ENCODE measurements at regions not wholly inside any gene's neighbourhood (a gene's known extent, or its start where the extent isn't known, plus 50 kb on each side); places are given as distances from the start of the nearest gene placed in this dataset.
A peak's percentile ranks its signal among the peaks of the same experiment; 100 is the strongest.

DNA sequence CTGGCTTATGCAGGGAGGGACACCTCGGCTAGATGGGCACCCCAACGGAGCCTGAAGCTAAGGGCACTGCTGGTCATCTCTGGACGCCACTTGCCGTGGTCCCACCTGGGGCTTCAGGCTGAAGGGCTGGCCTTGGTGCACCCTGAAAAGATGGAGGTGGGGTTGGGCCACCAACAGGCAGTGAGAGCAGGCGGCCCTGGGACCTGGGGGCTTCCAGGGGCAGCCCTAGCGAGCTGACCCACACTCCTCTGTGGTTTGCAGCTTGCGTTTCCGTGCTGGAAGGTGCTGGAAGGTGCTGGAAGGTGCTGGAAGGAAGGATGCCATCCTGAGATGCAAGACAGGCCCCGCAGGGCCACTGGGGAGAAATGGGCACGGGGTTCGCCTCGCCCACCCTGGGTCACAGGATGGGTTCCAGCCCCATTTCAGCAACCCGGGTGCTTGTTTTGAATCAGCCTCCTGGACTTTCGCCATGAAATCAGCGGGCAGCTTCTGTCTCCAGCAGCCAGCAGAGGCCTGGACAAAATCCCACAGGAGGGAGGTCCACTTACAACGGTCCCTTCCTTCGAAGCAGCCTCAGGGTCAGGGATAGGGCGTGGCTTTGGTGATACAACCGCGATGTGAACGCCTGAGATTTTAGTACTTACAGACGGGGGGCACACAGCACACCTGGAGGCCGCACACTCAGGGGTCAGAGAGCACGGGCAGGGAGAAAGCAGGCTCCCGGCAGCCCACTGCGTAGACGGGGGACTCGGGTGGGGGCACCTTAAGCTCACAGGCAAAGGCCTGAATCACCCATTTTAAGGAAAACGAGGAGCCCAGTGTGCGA is 303.1 kb upstream of the IRX4 start:
- ChIA-PET CTCF (no interaction called here), POLR2A (no interaction called here)
- Mint-ChIP-seq H3K27ac (no peak overlapping the region), H3K27me3 (ENCODE audit: low read depth) (no peaks in the 10 kb centered on the region), H3K36me3 (ENCODE audit: low read depth) (no peaks in the 10 kb centered on the region), H3K9me3 (ENCODE audit: insufficient read depth) (no peaks in the 10 kb centered on the region), H3K4me1 (ENCODE audit: low read depth) (no peaks in the 10 kb centered on the region), H3K4me3 (no peak overlapping the region)
- ATAC-seq (no peak), DNase-seq (peak; percentile 4)

DNA sequence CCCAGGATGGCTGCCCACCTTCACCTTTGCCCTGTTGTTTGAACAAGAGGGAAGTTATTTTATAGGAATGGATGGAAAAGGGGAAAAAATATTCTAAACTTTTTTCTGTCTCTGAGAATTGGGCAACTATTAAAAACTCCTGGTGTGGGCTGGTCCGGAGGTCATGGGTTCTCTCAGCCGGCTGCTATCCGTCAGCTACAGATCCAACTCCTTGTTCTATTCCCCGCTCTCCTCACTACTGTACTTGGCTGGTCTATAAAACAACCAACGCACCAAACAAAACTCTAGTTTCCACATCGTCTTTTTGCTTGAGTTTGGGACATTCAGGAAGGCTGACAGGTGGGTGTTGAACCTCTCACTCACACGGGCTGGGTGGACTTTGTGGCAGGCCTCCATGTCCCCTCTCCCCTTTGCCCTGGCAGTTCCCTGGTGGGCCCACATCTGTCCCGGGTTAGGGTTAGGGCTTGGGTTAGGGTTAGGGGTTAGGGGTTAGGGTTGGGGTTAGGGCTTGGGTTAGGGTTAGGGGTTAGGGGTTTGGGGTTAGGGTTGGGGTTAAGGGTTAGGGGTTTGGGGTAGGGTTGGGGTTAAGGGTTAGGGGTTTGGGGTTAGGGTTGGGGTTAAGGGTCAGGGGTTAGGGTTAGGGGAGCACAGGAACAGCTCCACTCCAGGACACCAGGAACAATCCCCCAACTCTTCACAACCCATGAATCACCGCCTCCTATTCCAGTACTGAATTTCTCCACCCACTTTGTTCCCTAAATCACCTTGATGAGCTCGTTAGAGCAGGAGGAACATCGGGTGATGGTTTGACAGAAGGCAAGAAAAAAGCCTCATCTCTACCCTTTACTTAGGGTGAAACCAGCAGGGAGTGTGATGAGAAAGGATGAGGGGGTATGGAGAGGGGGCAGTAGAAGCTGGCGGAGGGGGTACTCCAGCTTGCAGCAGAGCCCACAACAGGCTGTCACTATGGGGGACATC is 302.1 kb upstream of the IRX4 start:
- ChIA-PET POLR2A (no interaction called here), CTCF (no interaction called here)
- H3K9me3 Mint-ChIP-seq (ENCODE audit: insufficient read depth), result no peaks in the 10 kb centered on the region

DNA sequence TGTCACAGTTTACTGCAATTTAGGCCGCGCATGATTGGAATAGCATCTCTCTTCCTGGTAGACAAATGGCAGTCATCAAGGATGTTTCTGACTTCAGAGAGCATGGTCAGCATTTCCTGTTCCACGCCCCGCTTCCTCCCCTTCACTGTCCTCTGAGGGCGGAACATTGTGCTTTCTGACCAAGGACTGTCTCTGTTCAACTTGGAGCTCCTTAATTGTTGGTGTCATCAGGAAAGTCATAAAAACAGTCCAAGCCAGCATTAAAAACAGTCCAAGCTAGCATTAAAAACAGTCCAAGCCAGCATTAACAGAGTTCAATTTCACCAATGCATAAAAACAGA is 301.3 kb upstream of the IRX4 start:
- no peak for ATAC-seq
- H3K36me3 Mint-ChIP-seq (ENCODE audit: low read depth), result no peaks in the 10 kb centered on the region
- H3K9me3 Mint-ChIP-seq (ENCODE audit: insufficient read depth), result no peaks in the 10 kb centered on the region
- H3K4me1 Mint-ChIP-seq (ENCODE audit: low read depth), result no peaks in the 10 kb centered on the region
- no peak for DNase-seq
- ChIA-PET CTCF (no interaction called here), POLR2A (no interaction called here)
- no peaks in the 10 kb centered on the region for H3K27me3 Mint-ChIP-seq (ENCODE audit: low read depth)
- H3K4me3 Mint-ChIP-seq, result no peak overlapping the region
- H3K27ac Mint-ChIP-seq, result no peak overlapping the region

More for the DNA sequence above, 302.1 kb upstream of the IRX4 start:
- DNase-seq (no peak), ATAC-seq (no peak)
- no peak overlapping the region for H3K4me3 Mint-ChIP-seq
- no peaks in the 10 kb centered on the region for H3K4me1 Mint-ChIP-seq (ENCODE audit: low read depth)
- H3K27me3 Mint-ChIP-seq (ENCODE audit: low read depth), result no peaks in the 10 kb centered on the region
- H3K36me3 Mint-ChIP-seq (ENCODE audit: low read depth), result no peaks in the 10 kb centered on the region
- no peak overlapping the region for H3K27ac Mint-ChIP-seq

DNA sequence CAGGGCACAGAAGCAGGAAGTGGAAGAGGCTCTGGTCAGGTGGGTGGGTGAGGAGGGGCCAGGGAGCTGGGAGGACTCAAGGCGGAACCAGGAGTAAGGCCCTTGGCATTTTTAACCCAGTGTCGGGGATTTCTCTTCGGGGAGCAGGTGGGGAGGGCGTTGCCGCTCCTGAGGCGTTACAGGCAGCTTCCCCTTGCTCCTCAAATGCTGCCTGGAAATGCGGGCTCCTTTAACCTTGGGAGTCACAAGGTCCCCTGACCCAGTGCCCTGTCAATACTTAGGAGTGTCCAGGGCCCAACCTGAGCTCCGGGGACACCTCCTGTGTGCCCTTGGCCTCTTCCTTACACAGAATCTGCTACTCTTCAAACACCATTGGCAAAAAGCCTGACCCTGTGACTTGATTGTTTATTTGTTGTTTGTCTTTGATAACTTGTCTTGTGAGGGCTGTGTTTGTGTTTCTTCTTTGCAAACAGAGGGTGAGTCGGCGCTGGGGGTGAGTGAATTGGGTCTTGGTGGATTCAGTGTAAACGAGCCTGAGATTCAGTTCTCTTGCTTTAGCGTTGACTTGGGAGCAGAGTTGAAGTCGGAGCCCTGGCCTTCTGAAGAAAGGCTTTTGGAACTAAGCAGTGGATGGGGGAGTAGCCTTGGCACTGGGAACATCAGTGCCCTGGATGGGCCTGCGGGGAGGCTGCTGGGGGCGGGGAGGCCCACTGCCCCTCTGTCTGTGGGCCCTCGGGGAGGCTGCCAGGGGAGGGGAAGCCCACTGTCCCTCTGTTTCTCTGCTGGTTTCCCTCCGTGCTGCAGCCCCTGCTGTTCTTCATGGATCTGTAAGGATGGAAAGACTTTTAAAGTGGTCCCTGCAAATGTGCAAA is 300.7 kb upstream of the IRX4 start:
- no peaks in the 10 kb centered on the region for H3K27me3 Mint-ChIP-seq (ENCODE audit: low read depth)
- ChIA-PET CTCF (no interaction called here), POLR2A (no interaction called here)
- no peak for DNase-seq
- no peaks in the 10 kb centered on the region for H3K4me1 Mint-ChIP-seq (ENCODE audit: low read depth)
- no peak overlapping the region for H3K27ac Mint-ChIP-seq
- H3K9me3 Mint-ChIP-seq (ENCODE audit: insufficient read depth), result no peaks in the 10 kb centered on the region
- no peaks in the 10 kb centered on the region for H3K36me3 Mint-ChIP-seq (ENCODE audit: low read depth)
- no peak for ATAC-seq
- no peak overlapping the region for H3K4me3 Mint-ChIP-seq

DNA sequence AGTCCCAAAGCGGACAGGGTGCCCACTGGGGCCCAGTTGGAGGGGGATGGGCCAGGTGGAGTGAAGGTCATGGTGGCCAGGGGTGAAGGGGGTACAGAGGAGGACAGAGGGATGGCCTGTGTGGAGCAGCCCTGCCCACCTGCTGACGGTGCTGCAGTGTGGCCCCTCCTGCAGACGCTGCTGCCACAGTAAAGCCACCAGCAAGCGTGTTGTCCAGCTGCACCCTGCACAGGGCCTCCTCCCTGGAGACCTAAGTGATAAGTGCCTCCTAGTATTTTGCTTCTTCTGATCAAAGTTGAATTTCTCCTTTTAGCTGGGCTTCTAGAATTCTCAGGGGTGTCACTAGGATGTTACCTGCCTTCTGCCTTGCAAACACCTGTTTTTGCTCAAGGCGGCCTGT is 299.3 kb upstream of the IRX4 start:
- DNase-seq (no peak), ATAC-seq (no peak)
- POLR2A ChIA-PET, result no interaction called here
- no peaks in the 10 kb centered on the region for H3K4me1 Mint-ChIP-seq (ENCODE audit: low read depth)
- no peaks in the 10 kb centered on the region for H3K36me3 Mint-ChIP-seq (ENCODE audit: low read depth)
- H3K9me3 Mint-ChIP-seq (ENCODE audit: insufficient read depth), result no peaks in the 10 kb centered on the region
- no peaks in the 10 kb centered on the region for H3K27me3 Mint-ChIP-seq (ENCODE audit: low read depth)
- CTCF ChIA-PET, result no interaction called here
- no peak overlapping the region for H3K4me3 Mint-ChIP-seq
- H3K27ac Mint-ChIP-seq, result no peak overlapping the region

DNA sequence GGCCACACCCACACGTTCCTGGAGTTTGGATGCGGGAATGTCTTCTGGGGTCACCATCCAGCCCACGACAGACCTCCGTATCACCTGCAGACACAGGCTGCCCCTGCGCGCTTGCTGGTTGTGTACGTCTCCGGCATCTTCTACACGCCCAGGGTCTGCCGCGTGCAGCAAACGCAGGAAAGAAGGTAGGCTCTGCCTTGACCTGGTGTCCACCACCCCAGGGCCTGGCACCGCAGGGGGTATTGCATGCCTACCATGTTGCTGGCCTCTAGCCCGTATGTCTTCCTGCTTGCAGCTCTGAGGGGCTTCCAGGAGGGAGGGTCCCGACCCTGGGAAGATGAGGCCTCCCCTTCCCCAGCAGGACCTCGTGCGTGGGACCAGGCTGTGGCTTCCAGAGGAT is 298.8 kb upstream of the IRX4 start:
- H3K36me3 Mint-ChIP-seq (ENCODE audit: low read depth), result no peaks in the 10 kb centered on the region
- CTCF ChIA-PET, result no interaction called here

GRCh38 chr5:2181149-2181548 is 298.4 kb upstream of the IRX4 start:
- CTCF ChIA-PET, result no interaction called here
- POLR2A ChIA-PET, result no interaction called here
- Mint-ChIP-seq H3K4me3 (no peak overlapping the region), H3K4me1 (ENCODE audit: low read depth) (no peaks in the 10 kb centered on the region), H3K27ac (no peak overlapping the region), H3K36me3 (ENCODE audit: low read depth) (no peaks in the 10 kb centered on the region), H3K27me3 (ENCODE audit: low read depth) (no peaks in the 10 kb centered on the region), H3K9me3 (ENCODE audit: insufficient read depth) (no peaks in the 10 kb centered on the region)
- ATAC-seq (no peak), DNase-seq (no peak)

More for the DNA sequence above, 298.8 kb upstream of the IRX4 start:
- DNase-seq (no peak), ATAC-seq (no peak)
- Mint-ChIP-seq H3K4me3 (no peak overlapping the region), H3K4me1 (ENCODE audit: low read depth) (no peaks in the 10 kb centered on the region), H3K9me3 (ENCODE audit: insufficient read depth) (no peaks in the 10 kb centered on the region), H3K27me3 (ENCODE audit: low read depth) (no peaks in the 10 kb centered on the region), H3K27ac (no peak overlapping the region)
- POLR2A ChIA-PET, result no interaction called here

- ChIA-PET POLR2A (no interaction called here), CTCF (no interaction called here)
- Mint-ChIP-seq H3K4me1 (ENCODE audit: low read depth) (no peaks in the 10 kb centered on the region), H3K27me3 (ENCODE audit: low read depth) (no peaks in the 10 kb centered on the region), H3K9me3 (ENCODE audit: insufficient read depth) (no peaks in the 10 kb centered on the region), H3K27ac (no peak overlapping the region), H3K4me3 (no peak overlapping the region), H3K36me3 (ENCODE audit: low read depth) (no peaks in the 10 kb centered on the region)
- ATAC-seq (no peak), DNase-seq (no peak)
Observed at GRCh38 chr5:2180456-2180855, 297.7 kb upstream of the IRX4 start.

- DNase-seq (no peak), ATAC-seq (no peak)
- ChIA-PET POLR2A (no interaction called here), CTCF (no interaction called here)
- Mint-ChIP-seq H3K27me3 (ENCODE audit: low read depth) (no peaks in the 10 kb centered on the region), H3K4me1 (ENCODE audit: low read depth) (no peaks in the 10 kb centered on the region), H3K9me3 (ENCODE audit: insufficient read depth) (no peaks in the 10 kb centered on the region), H3K27ac (no peak overlapping the region), H3K4me3 (no peak overlapping the region), H3K36me3 (ENCODE audit: low read depth) (no peaks in the 10 kb centered on the region)
Observed at GRCh38 chr5:2179861-2180260, 297.1 kb upstream of the IRX4 start.

DNA sequence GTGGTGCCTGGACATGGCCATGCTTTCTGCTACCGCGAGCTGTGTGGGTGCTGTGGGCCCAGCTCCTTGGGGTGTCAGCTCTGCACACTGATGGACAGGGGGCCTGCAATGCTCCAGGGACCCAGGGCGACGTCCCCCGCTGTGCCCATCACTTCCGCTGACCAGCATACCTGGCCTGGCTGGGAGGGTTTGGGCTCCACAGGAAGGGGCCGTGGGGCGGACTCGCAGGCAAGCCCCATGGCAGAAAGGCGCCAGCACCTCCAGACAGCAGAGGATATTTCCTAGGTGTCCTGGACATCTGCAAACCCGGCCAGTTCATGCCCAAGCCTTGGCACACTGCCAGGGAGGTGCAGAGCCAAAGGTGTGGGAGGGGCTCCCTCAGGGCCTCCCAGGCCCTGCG is 295.8 kb upstream of the IRX4 start:
- Mint-ChIP-seq H3K4me1 (ENCODE audit: low read depth) (no peaks in the 10 kb centered on the region), H3K4me3 (no peak overlapping the region), H3K27ac (no peak overlapping the region), H3K27me3 (ENCODE audit: low read depth) (no peaks in the 10 kb centered on the region), H3K36me3 (ENCODE audit: low read depth) (no peaks in the 10 kb centered on the region), H3K9me3 (ENCODE audit: insufficient read depth) (no peaks in the 10 kb centered on the region)
- ChIA-PET POLR2A (no interaction called here), CTCF (no interaction called here)
- ATAC-seq (no peak), DNase-seq (no peak)

- Mint-ChIP-seq H3K4me3 (no peak overlapping the region), H3K4me1 (ENCODE audit: low read depth) (no peaks in the 10 kb centered on the region), H3K36me3 (ENCODE audit: low read depth) (no peaks in the 10 kb centered on the region), H3K9me3 (ENCODE audit: insufficient read depth) (no peaks in the 10 kb centered on the region), H3K27me3 (ENCODE audit: low read depth) (no peaks in the 10 kb centered on the region), H3K27ac (no peak overlapping the region)
- CTCF ChIA-PET, result no interaction called here
- POLR2A ChIA-PET, result no interaction called here
- DNase-seq (no peak), ATAC-seq (no peak)
Observed at GRCh38 chr5:2178071-2178477, 295.3 kb upstream of the IRX4 start.

GRCh38 chr5:2177244-2177643 is 294.5 kb upstream of the IRX4 start:
- ChIA-PET POLR2A (no interaction called here), CTCF (no interaction called here)
- Mint-ChIP-seq H3K4me3 (no peak overlapping the region), H3K36me3 (ENCODE audit: low read depth) (no peaks in the 10 kb centered on the region), H3K4me1 (ENCODE audit: low read depth) (no peaks in the 10 kb centered on the region), H3K27ac (no peak overlapping the region), H3K27me3 (ENCODE audit: low read depth) (no peaks in the 10 kb centered on the region), H3K9me3 (ENCODE audit: insufficient read depth) (no peaks in the 10 kb centered on the region)
- no peak for DNase-seq
- no peak for ATAC-seq
